ENCODE measurements at regions not wholly inside any gene's neighbourhood (a gene's known extent, or its start where the extent isn't known, plus 50 kb on each side); places are given as distances from the start of the nearest gene placed in this dataset.

- Histone ChIP-seq H3K9me3 (ENCODE audit: control insufficient read depth in 1 of 2, insufficient read depth in 1 of 2, low read depth in 1 of 2, low read length in 2 of 2) (no peaks in the 10 kb centered on the region), H3K36me3 (ENCODE audit: control insufficient read depth in 1 of 2, insufficient read depth in 2 of 2, low read length in 2 of 2) (no peaks in the 10 kb centered on the region), H3K27me3 (ENCODE audit: insufficient read depth, low read length) (no peaks in the 10 kb centered on the region), H3K9ac (ENCODE audit: low read length) (no peak overlapping the region), H3K4me2 (ENCODE audit: low read length) (no peak overlapping the region), H3K4me3 (replicated peaks in 1 of 2; ENCODE audit: low read depth in 1 of 2, low read length in 2 of 2) (no peak overlapping the region), H3K9me2 (ENCODE audit: insufficient read depth) (no peaks in the 10 kb centered on the region), H3K4me1 (ENCODE audit: control insufficient read depth in 1 of 2, insufficient read depth in 2 of 2, low read length in 2 of 2) (no peaks in the 10 kb centered on the region), H3K79me2 (ENCODE audit: insufficient read depth, low read length) (no peaks in the 10 kb centered on the region), H2AFZ (ENCODE audit: low read depth, low read length, poor library complexity, severe bottlenecking) (no peak overlapping the region), H3K27ac (ENCODE audit: low read depth, low read length) (no peak overlapping the region), H4K20me1 (ENCODE audit: insufficient read depth) (no peaks in the 10 kb centered on the region)
- TF ChIP-seq ELF1 (IDR thresholded peaks at IDR 0.05; ENCODE audit: borderline replicate concordance, low read depth) (no peak), SP1 (IDR thresholded peaks at IDR 0.05; ENCODE audit: low read depth) (no peak), ATF3 (IDR thresholded peaks at IDR 0.05) (no peak), ZFX (IDR thresholded peaks at IDR 0.05) (no peak), ZNF274 (IDR thresholded peaks at IDR 0.05; ENCODE audit: low read depth, low read length) (no peak), SRF (IDR thresholded peaks at IDR 0.05; ENCODE audit: low read depth) (no peak), POLR2A (IDR thresholded peaks at IDR 0.05; ENCODE audit: borderline replicate concordance, extremely low read depth, insufficient read depth, insufficient read length) (no peak), RAD21 (IDR thresholded peaks at IDR 0.05; ENCODE audit: low read depth) (no peak), FOSL1 (IDR thresholded peaks at IDR 0.05; ENCODE audit: low read depth) (no peak), CTCF (IDR thresholded peaks at IDR 0.05 in 2 of 3, conservative IDR thresholded peaks at IDR 0.05 in 1 of 3; ENCODE audit: borderline replicate concordance in 1 of 3, insufficient read depth in 1 of 3, low read depth in 2 of 3, low read length in 2 of 3) (no peak), CEBPB (IDR thresholded peaks at IDR 0.05; ENCODE audit: low read depth) (no peak), SIN3A (IDR thresholded peaks at IDR 0.05; ENCODE audit: low read depth) (no peak)
- TF ChIP-seq, protein P1, sequence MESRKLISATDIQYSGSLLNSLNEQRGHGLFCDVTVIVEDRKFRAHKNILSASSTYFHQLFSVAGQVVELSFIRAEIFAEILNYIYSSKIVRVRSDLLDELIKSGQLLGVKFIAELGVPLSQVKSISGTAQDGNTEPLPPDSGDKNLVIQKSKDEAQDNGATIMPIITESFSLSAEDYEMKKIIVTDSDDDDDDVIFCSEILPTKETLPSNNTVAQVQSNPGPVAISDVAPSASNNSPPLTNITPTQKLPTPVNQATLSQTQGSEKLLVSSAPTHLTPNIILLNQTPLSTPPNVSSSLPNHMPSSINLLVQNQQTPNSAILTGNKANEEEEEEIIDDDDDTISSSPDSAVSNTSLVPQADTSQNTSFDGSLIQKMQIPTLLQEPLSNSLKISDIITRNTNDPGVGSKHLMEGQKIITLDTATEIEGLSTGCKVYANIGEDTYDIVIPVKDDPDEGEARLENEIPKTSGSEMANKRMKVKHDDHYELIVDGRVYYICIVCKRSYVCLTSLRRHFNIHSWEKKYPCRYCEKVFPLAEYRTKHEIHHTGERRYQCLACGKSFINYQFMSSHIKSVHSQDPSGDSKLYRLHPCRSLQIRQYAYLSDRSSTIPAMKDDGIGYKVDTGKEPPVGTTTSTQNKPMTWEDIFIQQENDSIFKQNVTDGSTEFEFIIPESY (IDR thresholded peaks at IDR 0.05; ENCODE audit: extremely low read depth, insufficient replicate concordance, low read length): no peak
- TF ChIP-seq, protein P2, sequence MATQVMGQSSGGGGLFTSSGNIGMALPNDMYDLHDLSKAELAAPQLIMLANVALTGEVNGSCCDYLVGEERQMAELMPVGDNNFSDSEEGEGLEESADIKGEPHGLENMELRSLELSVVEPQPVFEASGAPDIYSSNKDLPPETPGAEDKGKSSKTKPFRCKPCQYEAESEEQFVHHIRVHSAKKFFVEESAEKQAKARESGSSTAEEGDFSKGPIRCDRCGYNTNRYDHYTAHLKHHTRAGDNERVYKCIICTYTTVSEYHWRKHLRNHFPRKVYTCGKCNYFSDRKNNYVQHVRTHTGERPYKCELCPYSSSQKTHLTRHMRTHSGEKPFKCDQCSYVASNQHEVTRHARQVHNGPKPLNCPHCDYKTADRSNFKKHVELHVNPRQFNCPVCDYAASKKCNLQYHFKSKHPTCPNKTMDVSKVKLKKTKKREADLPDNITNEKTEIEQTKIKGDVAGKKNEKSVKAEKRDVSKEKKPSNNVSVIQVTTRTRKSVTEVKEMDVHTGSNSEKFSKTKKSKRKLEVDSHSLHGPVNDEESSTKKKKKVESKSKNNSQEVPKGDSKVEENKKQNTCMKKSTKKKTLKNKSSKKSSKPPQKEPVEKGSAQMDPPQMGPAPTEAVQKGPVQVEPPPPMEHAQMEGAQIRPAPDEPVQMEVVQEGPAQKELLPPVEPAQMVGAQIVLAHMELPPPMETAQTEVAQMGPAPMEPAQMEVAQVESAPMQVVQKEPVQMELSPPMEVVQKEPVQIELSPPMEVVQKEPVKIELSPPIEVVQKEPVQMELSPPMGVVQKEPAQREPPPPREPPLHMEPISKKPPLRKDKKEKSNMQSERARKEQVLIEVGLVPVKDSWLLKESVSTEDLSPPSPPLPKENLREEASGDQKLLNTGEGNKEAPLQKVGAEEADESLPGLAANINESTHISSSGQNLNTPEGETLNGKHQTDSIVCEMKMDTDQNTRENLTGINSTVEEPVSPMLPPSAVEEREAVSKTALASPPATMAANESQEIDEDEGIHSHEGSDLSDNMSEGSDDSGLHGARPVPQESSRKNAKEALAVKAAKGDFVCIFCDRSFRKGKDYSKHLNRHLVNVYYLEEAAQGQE (IDR thresholded peaks at IDR 0.05; ENCODE audit: low read depth): no peak
- no TSS peak for BruUV-seq (replicated peaks)
- ChIA-PET CTCF (no interaction called here), RAD21 (ENCODE audit: low non-redundant PET in 1 of 2, low total read pairs in 2 of 2, uncharacterized antibody in 2 of 2, unreplicated experiment in 2 of 2) (no interaction called here), POLR2A (no interaction called here)
- DNase-seq (ENCODE audit: low read depth, low spot score): no peak
- intact Hi-C loops (cut with micrococcal nuclease): no loop called here
- no peak for ATAC-seq
Measured at GRCh38 chr3:151992326-151993041, 119.0 kb downstream of the SUCNR1 start.

All from HCT116 (cell line).